Nephron progenitor cell (in vitro differentiated cells): ENCODE measurements at regions not wholly inside any gene's neighbourhood (a gene's known extent, or its start where the extent isn't known, plus 50 kb on each side); places are given as distances from the start of the nearest gene placed in this dataset.
"Not testable (repeated sequence)": the region's sequence is repeated elsewhere in the genome, so short reads cannot be mapped to it uniquely, and the experiment has no call there.

Experiments
- DNase-seq: peaks from one replicate; pipeline ENCODE4 v3.0.0; 2021
- H3K27ac Mint-ChIP-seq: 2 replicates; pipeline ENCODE4 v1.8.0; 2021; ENCODE audit warnings: mild to moderate bottlenecking, moderate library complexity, mixed read lengths
- H3K27me3 Mint-ChIP-seq: 2 replicates; pipeline ENCODE4 v1.8.0; 2021; ENCODE audit warnings: mild to moderate bottlenecking, low read depth, mixed read lengths; ENCODE audit not compliant: poor library complexity
- H3K36me3 Mint-ChIP-seq: 2 replicates; pipeline ENCODE4 v1.8.0; 2021; ENCODE audit warnings: low read depth, mixed read lengths
- H3K4me1 Mint-ChIP-seq: 2 replicates; pipeline ENCODE4 v1.8.0; 2021; ENCODE audit warnings: mixed read lengths
- H3K4me3 Mint-ChIP-seq: 2 replicates; pipeline ENCODE4 v1.8.0; 2021; ENCODE audit warnings: mild to moderate bottlenecking, moderate library complexity, mixed read lengths
- H3K9me3 Mint-ChIP-seq: 2 replicates; pipeline ENCODE4 v1.8.0; 2021; ENCODE audit warnings: mild to moderate bottlenecking, moderate library complexity, mixed read lengths
- TF ChIP-seq, protein P1 (sequence below): fragments of 200-600 bp; sonication (generic); IDR thresholded peaks from 2 replicates; pipeline ENCODE4 v1.5.0; 2021; ENCODE audit warnings: antibody characterized with exemption

GRCh38 chr11:56845121-56845732, 96.7 kb upstream of the OR9G4 start:
- H3K27ac Mint-ChIP-seq, result no peak overlapping the region
- TF ChIP-seq, protein P1, sequence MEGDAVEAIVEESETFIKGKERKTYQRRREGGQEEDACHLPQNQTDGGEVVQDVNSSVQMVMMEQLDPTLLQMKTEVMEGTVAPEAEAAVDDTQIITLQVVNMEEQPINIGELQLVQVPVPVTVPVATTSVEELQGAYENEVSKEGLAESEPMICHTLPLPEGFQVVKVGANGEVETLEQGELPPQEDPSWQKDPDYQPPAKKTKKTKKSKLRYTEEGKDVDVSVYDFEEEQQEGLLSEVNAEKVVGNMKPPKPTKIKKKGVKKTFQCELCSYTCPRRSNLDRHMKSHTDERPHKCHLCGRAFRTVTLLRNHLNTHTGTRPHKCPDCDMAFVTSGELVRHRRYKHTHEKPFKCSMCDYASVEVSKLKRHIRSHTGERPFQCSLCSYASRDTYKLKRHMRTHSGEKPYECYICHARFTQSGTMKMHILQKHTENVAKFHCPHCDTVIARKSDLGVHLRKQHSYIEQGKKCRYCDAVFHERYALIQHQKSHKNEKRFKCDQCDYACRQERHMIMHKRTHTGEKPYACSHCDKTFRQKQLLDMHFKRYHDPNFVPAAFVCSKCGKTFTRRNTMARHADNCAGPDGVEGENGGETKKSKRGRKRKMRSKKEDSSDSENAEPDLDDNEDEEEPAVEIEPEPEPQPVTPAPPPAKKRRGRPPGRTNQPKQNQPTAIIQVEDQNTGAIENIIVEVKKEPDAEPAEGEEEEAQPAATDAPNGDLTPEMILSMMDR, result no peak
- peaks cover 35% of the 10 kb centered on the region for H3K4me1 Mint-ChIP-seq
- H3K27me3 Mint-ChIP-seq, result no peaks in the 10 kb centered on the region
- no peak overlapping the region for H3K4me3 Mint-ChIP-seq
- DNase-seq, result no peak
- H3K36me3 Mint-ChIP-seq, result no peaks in the 10 kb centered on the region
- H3K9me3 Mint-ChIP-seq, result peaks cover 6% of the 10 kb centered on the region

GRCh38 chr11:56843816-56844215, 95.3 kb upstream of the OR9G4 start:
- H3K27ac Mint-ChIP-seq, result no peak overlapping the region
- peaks cover 4% of the 10 kb centered on the region for H3K27me3 Mint-ChIP-seq
- H3K9me3 Mint-ChIP-seq, result peaks cover 6% of the 10 kb centered on the region
- TF ChIP-seq, protein P1, result no peak
- H3K36me3 Mint-ChIP-seq, result no peaks in the 10 kb centered on the region
- no peak for DNase-seq
- peaks cover 34% of the 10 kb centered on the region for H3K4me1 Mint-ChIP-seq
- no peak overlapping the region for H3K4me3 Mint-ChIP-seq

DNA sequence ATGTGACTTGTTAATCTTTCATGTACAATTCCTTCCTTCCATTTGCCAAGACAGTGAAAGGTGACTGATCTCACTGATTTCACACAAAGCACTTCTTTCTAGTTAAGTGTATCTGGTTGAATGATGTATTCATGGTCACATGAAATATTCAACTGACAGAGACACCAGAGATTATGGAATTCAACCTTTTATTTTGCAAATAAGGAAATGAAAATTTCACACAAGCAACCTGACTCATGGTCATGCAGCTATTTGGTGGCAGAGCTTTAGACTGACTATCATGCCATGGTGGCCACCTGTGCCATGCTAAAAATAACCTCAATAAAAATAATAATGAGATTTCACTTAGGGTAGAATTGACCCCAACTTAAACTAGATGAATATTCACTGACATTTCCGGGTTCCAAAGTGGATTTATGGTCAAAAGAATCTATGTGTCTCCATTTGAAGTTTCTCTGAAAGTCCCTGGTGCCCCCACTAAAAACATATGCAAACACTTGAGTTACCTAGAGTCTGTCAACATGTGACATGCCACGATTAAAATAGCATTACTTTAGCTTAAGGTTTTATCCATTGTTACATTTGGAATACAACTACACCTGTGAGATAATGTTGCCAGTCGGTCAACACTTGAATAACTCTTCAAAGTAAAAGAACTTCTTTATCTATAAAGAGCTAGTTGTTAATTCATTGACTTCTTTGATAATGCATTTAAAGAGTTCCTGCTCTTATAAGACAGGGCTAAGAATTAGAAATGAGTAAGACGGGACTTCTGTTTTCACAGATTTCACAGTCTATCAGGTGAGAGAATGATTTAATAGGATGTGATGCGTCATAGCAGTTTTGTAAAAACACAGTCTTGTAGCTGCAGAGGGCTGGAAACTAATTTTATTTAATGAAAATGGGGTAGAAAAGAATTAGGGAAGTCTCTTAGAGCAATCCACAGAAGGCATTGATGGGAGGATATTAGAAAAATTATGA, 94.6 kb upstream of the OR9G4 start:
- H3K36me3 Mint-ChIP-seq, result no peaks in the 10 kb centered on the region
- no peak for DNase-seq
- peaks cover 6% of the 10 kb centered on the region for H3K9me3 Mint-ChIP-seq
- H3K27me3 Mint-ChIP-seq, result peaks cover 4% of the 10 kb centered on the region
- TF ChIP-seq, protein P1, result no peak
- H3K4me3 Mint-ChIP-seq, result no peak overlapping the region
- no peak overlapping the region for H3K27ac Mint-ChIP-seq
- H3K4me1 Mint-ChIP-seq, result peaks cover 27% of the 10 kb centered on the region

GRCh38 chr11:56841210-56841810, 92.8 kb upstream of the OR9G4 start:
- Mint-ChIP-seq H3K4me1 (peaks cover 9% of the 10 kb centered on the region), H3K9me3 (peaks cover 3% of the 10 kb centered on the region), H3K36me3 (no peaks in the 10 kb centered on the region), H3K4me3 (no peak overlapping the region), H3K27ac (no peak overlapping the region), H3K27me3 (peaks cover 4% of the 10 kb centered on the region)
- DNase-seq, result peak; percentile 58
- TF ChIP-seq, protein P1, result peak; percentile 70

- not testable (repeated sequence) for H3K36me3 Mint-ChIP-seq, H3K27ac Mint-ChIP-seq, H3K4me1 Mint-ChIP-seq, H3K4me3 Mint-ChIP-seq, DNase-seq
- peaks cover 13% of the 10 kb centered on the region for H3K27me3 Mint-ChIP-seq
- peaks cover 39% of the 10 kb centered on the region for H3K9me3 Mint-ChIP-seq
Observed at GRCh38 chr11:56827357-56827756, 78.9 kb upstream of the OR9G4 start.

DNA sequence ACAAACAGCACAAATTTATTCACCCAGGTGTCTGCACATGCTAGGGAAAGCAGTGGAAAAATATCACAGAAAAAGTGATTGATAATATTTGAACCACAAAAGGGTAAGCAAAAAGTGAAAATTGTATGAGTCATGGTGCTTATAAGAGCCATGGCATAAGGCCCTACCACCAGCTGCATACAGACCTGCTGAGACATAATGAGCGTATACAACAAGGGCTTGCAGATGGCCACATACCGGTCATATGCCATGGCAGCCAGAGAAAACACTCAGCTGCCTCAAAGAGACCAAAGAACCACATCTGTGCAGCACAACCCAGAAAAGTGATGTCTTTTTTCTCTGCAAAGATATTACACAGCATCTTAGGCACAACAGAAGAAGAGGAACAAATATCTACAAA, 71.4 kb upstream of the OR9G4 start:
- no peaks in the 10 kb centered on the region for H3K27me3 Mint-ChIP-seq
- H3K4me3 Mint-ChIP-seq, result no peak overlapping the region
- TF ChIP-seq, protein P1, result no peak
- no peaks in the 10 kb centered on the region for H3K9me3 Mint-ChIP-seq
- DNase-seq, result no peak
- no peaks in the 10 kb centered on the region for H3K4me1 Mint-ChIP-seq
- H3K36me3 Mint-ChIP-seq, result no peaks in the 10 kb centered on the region
- H3K27ac Mint-ChIP-seq, result no peak overlapping the region
